Esophagus (tissue), 2 donors: ENCODE measurements at regions not wholly inside any gene's neighbourhood (a gene's known extent, or its start where the extent isn't known, plus 50 kb on each side); places are given as distances from the start of the nearest gene placed in this dataset.

ENCODE experiments used
- H3K27ac ChIP-seq, 2 donors: one replicate each; pipeline ENCODE4 v1.5.1; 2013; ENCODE audit warnings: low read depth in 2 of 2, mild to moderate bottlenecking in 2 of 2, inconsistent platforms in 1 of 2, low read length in 1 of 2, moderate library complexity in 1 of 2
- H3K27me3 ChIP-seq, 2 donors: one replicate each; pipeline ENCODE4 v1.6.1; 2013; ENCODE audit warnings: low read length in 2 of 2, control low read depth in 1 of 2, mild to moderate bottlenecking in 1 of 2; ENCODE audit not compliant: insufficient read depth in 2 of 2, control insufficient read depth in 1 of 2
- H3K36me3 ChIP-seq, 2 donors: one replicate each; pipeline ENCODE4 v1.6.1; 2013; ENCODE audit warnings: low read length in 1 of 2; ENCODE audit not compliant: control insufficient read depth in 2 of 2, insufficient read depth in 2 of 2
- H3K4me1 ChIP-seq, 2 donors: one replicate each; pipeline ENCODE4 v1.6.1; 2013; ENCODE audit warnings: low read length in 1 of 2; ENCODE audit not compliant: control insufficient read depth in 2 of 2, insufficient read depth in 2 of 2
- H3K4me3 ChIP-seq, 2 donors: one replicate each; pipeline ENCODE4 v1.5.1; 2013; ENCODE audit warnings: low read length in 2 of 2, mild to moderate bottlenecking in 2 of 2, low read depth in 1 of 2, moderate library complexity in 1 of 2
- H3K9me3 ChIP-seq, 2 donors: one replicate each; pipeline ENCODE4 v1.6.1; 2013; ENCODE audit warnings: mild to moderate bottlenecking in 2 of 2, low read depth in 1 of 2, low read length in 1 of 2, moderate library complexity in 1 of 2; ENCODE audit not compliant: control insufficient read depth in 2 of 2, insufficient read depth in 1 of 2
- WGBS, 2 donors: extraction: QIAGEN DNeasy Blood & Tissue Kit; methylation state at CpG; one replicate each; pipeline ENCODE4 v1.1.7; 2013; 5-methylcytosine and 5-hydroxymethylcytosine counted together
- donor health status: healthy with polysubstance abuse.
- donor health status: Bipolar disorder and iron deficiency.

DNA sequence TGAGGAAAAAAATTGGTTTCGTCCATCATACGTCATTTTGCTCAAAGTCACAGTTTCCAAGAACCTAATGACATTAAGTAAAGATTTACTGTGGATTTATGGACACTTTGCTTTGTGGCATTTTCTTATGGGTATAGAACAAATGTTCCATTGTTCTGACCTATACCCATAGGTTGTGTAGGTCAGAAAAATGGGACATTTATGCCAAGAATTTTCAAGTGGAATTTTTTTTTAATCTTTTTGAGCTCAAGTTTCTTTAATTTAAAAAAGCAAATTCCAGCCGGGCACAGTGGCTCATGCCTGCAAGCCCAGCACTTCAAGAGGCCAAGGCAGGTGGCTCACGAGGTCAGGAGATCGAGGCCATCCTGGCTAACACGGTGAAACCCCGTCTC lies 187.5 kb upstream of the TPM1 start:
- Histone ChIP-seq H3K27ac (no peak overlapping the region), H3K4me1 (peaks cover 0 to 3% of the 10 kb centered on the region in 2 donors), H3K27me3 (no peaks in the 10 kb centered on the region), H3K36me3 (no peaks in the 10 kb centered on the region), H3K4me3 (no peak overlapping the region), H3K9me3 (no peaks in the 10 kb centered on the region)
- 90 to 92% methylated on average over 7 of the region's 7 CpGs for WGBS, 2 donors

DNA sequence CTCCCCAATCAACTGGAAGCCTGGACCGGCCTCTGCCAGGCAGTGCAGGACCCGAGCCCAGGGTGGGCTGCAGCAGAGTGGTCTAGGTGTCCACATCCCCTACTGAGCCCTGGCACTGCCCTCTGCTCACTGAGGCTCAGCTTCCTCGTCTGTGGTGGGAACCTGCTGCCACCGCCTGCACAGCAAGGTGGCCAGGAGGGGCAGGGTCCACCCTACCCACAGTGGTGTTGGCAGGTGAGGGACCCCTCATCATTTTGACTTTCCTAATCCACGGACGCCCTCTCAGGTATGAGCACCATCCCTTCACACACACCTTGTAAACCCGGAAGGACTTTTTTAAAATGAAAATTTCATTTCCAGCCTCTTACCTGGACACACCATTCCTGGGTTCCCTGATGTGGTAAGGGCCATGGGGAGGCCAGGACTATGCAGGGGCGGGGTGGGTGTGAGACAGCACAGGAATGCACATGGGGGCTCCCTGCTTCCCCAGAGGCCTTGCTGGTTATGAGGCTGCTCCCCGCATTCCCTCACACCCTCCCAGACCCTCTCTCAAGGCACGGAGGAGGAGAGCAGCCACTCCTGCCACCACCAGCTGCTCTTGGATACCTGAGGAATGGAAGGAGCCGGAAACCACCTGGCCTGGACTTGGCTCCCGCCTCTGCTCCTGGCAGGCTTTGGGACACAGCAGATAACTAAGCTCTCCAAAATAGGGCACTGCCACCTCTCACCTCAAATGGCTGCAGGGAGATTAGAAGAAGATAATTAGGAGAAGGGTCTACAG lies 185.9 kb upstream of the TPM1 start:
- no peaks in the 10 kb centered on the region for H3K27me3 ChIP-seq
- WGBS, 2 donors, result 77% methylated on average over 12 of the region's 12 CpGs

DNA sequence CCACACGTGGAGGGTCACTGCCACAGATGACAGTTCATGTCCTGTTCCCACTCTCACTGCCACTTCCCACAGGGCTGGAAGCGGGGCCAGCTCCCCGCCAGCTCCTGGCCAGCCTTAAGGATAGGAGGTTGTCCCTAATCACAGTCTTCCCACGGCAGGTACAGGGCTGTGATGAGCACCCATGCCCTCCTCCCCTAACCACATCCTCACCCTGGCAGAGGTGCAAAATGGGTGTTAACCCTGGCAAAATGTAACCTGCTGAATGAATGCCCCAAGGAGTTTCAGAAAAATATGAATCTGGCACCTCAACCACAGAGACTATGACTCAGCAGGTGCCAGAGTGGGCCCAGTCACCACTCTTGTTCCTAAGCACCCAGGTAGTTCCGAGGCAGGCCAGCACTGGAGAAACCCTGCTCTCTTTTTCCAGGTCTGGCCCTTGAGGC lies 185.1 kb upstream of the TPM1 start:
- H3K4me1 ChIP-seq, result peaks cover 0 to 3% of the 10 kb centered on the region in 2 donors
- H3K27ac ChIP-seq, result no peak overlapping the region
- H3K36me3 ChIP-seq, result no peaks in the 10 kb centered on the region
- H3K27me3 ChIP-seq, result no peaks in the 10 kb centered on the region
- H3K4me3 ChIP-seq, result no peak overlapping the region
- no peaks in the 10 kb centered on the region for H3K9me3 ChIP-seq
- 46 to 53% methylated on average over 5 of the region's 5 CpGs for WGBS, 2 donors

More for the DNA sequence above, 185.9 kb upstream of the TPM1 start:
- H3K4me1 ChIP-seq, result peaks cover 0 to 3% of the 10 kb centered on the region in 2 donors
- no peak overlapping the region for H3K27ac ChIP-seq
- no peaks in the 10 kb centered on the region for H3K9me3 ChIP-seq
- no peaks in the 10 kb centered on the region for H3K36me3 ChIP-seq
- no peak overlapping the region for H3K4me3 ChIP-seq

DNA sequence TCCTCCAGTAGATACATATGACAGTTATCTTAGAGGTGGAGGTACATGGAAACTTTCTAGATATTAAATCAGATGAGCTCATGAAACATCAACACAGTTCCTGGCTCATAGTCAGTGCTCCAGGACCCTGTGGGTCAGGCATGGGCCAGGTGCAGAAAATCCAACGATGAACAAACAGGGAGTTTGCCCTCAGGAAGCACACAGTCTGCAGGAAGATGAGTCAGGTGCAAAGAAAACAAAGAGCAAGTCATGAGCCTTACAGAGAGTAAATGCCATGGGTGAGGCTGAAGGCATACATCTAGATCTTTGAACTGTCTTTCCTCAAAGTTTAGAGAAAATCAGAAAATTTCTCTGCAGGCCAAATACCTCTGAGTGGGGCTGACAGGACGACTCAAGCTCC lies 184.2 kb upstream of the TPM1 start:
- 43 to 51% methylated on average over 2 of the region's 2 CpGs for WGBS, 2 donors
- no peak overlapping the region for H3K27ac ChIP-seq

DNA sequence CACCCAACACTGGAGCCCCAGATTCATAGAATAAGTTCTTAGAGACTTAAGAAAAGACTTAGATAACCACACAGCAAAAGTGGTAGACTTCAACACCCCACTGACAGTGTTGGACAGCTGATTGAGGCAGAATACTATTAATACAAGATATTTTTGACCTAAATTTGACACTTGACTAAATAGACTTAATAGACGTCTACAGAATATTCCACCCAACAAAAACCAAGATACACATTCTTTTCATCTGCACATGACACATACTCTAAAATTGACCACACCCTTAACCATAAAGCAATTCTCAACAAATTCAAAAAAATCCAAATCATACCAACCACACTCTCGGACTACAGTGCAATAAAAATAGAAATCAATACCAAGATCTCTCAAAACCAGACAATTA lies 179.8 kb upstream of the TPM1 start:
- WGBS, 2 donors, result 71 to 75% methylated on average over 2 of the region's 2 CpGs

More for the DNA sequence above, 184.2 kb upstream of the TPM1 start:
- no peak overlapping the region for H3K4me3 ChIP-seq
- H3K4me1 ChIP-seq, result peaks cover 0 to 3% of the 10 kb centered on the region in 2 donors
- H3K36me3 ChIP-seq, result no peaks in the 10 kb centered on the region
- H3K9me3 ChIP-seq, result no peaks in the 10 kb centered on the region
- H3K27me3 ChIP-seq, result no peaks in the 10 kb centered on the region

DNA sequence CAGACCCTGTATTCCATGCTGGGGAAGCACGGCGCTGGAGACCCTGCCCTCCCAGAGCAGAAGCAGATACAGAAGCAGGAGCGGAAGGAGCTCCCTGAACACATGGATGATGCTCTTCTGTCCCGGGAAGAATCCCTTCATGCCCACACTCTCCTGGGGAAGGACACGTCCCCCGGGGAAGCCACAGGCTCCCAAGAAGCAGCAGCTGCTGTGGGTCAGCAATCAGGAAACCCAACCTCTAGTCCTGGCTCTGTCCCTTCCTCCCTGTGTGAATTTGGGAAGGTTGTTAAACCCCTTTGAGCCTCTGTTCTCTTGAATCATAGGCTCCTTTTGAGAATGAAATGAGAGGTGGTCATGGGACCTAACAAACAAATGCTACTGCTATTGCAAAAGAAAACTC lies 176.2 kb upstream of the TPM1 start:
- WGBS, 2 donors, result 82 to 83% methylated on average over 6 of the region's 6 CpGs
- Histone ChIP-seq H3K4me1 (no peaks in the 10 kb centered on the region), H3K9me3 (no peaks in the 10 kb centered on the region), H3K27ac (no peak overlapping the region), H3K27me3 (no peaks in the 10 kb centered on the region), H3K4me3 (no peak overlapping the region), H3K36me3 (no peaks in the 10 kb centered on the region)

More for the DNA sequence above, 179.8 kb upstream of the TPM1 start:
- no peak overlapping the region for H3K27ac ChIP-seq
- H3K9me3 ChIP-seq, result no peaks in the 10 kb centered on the region
- H3K27me3 ChIP-seq, result no peaks in the 10 kb centered on the region
- no peak overlapping the region for H3K4me3 ChIP-seq
- H3K4me1 ChIP-seq, result no peaks in the 10 kb centered on the region
- no peaks in the 10 kb centered on the region for H3K36me3 ChIP-seq

DNA sequence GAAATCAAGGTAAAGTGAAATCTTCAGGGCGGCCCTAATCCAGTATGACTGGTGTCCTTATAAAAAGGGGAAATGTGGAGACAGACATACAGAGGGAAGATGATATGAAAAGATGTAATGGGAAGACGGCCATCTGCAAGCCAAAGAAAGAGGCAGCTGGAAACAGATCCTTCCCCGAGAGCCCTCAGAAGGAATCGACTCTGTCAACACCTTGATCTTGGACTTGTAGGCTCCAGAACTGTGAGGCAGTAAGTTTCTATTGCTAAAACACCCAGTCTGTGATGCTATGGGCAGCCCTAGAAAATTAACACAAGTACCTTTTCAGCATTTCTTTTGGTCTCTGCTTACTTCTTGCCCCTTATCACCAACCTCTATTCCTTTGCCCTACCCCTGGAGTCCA lies 174.7 kb upstream of the TPM1 start:
- Histone ChIP-seq H3K27ac (no peak overlapping the region), H3K36me3 (no peaks in the 10 kb centered on the region), H3K27me3 (no peaks in the 10 kb centered on the region), H3K4me1 (no peaks in the 10 kb centered on the region), H3K4me3 (no peak overlapping the region), H3K9me3 (no peaks in the 10 kb centered on the region)
- 81 to 94% methylated on average over 4 of the region's 4 CpGs for WGBS, 2 donors

DNA sequence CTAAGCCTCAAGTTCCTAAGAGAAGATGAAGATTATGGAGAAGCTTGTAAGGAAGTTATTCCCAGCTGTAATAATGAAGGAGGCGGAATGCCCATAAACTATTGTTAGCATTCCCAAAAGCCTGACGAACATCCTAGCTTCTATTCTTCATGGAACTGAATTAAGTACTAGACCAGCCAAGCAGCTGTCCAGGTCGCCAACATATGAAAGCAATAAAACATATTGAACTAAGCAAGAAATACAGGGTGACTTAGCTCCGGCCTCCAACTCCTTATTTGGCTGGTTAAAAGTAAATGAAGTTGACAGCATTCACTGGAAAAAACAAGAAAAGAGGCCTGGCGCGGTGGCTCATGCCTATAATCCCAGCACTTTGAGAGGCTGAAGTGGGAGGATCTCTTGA lies 174.0 kb upstream of the TPM1 start:
- H3K4me1 ChIP-seq, result no peaks in the 10 kb centered on the region
- no peak overlapping the region for H3K4me3 ChIP-seq
- H3K27ac ChIP-seq, result no peak overlapping the region
- H3K36me3 ChIP-seq, result no peaks in the 10 kb centered on the region
- no peaks in the 10 kb centered on the region for H3K9me3 ChIP-seq
- 75 to 80% methylated on average over 6 of the region's 6 CpGs for WGBS, 2 donors
- H3K27me3 ChIP-seq, result no peaks in the 10 kb centered on the region

DNA sequence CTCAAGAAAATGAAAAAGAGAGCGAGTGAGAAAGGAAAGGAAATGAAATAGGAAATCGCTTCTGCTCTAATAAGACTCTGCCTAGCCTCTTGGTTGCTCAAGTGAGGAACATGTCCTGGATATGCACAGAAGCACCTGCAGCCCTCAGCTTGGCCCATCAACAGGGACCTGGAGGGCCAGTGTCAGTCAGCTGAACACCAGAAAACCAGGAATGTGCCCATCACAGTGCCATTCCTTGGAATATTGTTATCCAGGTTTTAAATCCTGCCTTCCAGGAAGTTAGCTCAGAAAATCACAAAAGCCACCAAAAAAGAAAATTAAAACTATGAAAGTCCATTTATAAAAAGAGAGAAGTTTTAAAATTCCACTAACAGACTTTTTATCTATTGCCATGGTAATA lies 173.4 kb upstream of the TPM1 start:
- Histone ChIP-seq H3K4me1 (no peaks in the 10 kb centered on the region), H3K27ac (no peak overlapping the region), H3K36me3 (no peaks in the 10 kb centered on the region), H3K27me3 (no peaks in the 10 kb centered on the region), H3K9me3 (no peaks in the 10 kb centered on the region), H3K4me3 (no peak overlapping the region)
- WGBS, 2 donors, result 91 to 93% methylated on average over 2 of the region's 2 CpGs

DNA sequence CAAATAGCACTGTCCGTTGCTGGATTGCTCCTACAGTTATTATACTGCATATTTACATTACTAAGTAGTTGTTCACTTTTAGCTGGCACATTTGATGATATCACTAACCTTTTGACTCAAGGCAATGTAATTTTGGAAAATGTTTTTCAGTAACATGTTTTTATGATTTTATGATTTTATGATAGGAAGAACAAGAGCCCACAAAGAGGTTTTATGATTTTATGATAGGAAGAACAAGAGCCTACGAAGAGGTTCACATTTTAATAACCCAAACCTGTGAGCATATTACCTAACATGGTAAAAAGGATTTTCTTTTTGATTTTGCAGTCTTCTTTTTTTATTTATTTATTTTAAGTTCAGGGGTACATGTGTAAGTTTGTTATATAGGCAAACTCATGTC lies 172.3 kb upstream of the TPM1 start:
- no peaks in the 10 kb centered on the region for H3K36me3 ChIP-seq
- H3K27me3 ChIP-seq, result no peaks in the 10 kb centered on the region
- H3K27ac ChIP-seq, result no peak overlapping the region
- H3K4me1 ChIP-seq, result no peaks in the 10 kb centered on the region
- WGBS, 2 donors, result 79 to 91% methylated on average over 2 of the region's 2 CpGs
- no peak overlapping the region for H3K4me3 ChIP-seq
- no peaks in the 10 kb centered on the region for H3K9me3 ChIP-seq
